GM21526 (cell line): ENCODE measurements at regions not wholly inside any gene's neighbourhood (a gene's known extent, or its start where the extent isn't known, plus 50 kb on each side); places are given as distances from the start of the nearest gene placed in this dataset.
"Not testable (repeated sequence)": the region's sequence is repeated elsewhere in the genome, so short reads cannot be mapped to it uniquely, and the experiment has no call there.

Experiments
- ATAC-seq: cut with Tn5 transposase; IDR thresholded peaks from one replicate; pipeline ENCODE4 v1.9.1; 2021; ENCODE audit warnings: moderate library complexity; ENCODE audit not compliant: unreplicated experiment, low FRiP score

DNA sequence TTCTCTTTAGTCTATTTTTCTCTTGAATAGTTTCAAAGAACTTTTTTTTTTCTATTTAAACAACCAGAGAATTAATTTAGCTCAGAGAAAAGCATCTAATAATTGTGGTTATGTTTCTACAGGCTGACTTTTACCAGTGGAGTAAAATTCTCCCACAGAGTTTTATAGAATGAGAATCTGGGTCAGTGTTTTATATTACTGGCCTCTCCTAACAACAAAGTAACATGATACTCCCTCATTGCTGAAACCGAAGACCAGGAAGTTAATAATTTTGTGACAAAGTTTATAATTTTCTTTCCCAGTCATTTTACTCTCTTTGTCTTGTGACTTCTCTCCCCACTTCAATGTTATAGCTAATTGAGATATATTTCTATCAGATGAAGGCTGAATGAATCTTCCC is 946.9 kb downstream of the EPHA3 start:
- no peak for ATAC-seq

DNA sequence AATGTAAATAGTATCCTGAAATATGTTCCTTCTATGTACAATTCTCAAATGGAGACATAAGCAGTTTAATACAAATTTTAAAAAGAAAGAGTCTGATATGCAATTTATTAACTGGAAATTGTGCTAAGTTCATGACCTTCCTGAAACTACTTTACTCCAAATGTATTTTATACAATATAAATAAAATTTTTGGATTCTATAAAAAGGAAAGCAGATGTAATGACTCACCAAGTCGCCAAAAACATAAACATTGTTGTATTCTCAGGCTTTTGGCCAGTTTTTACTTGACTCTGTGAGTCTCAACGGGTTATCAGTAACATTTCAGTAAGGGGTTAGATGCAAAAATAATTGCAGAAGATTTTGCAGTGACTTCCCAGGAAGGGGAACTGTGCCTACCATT is 948.2 kb downstream of the EPHA3 start:
- ATAC-seq = no peak

DNA sequence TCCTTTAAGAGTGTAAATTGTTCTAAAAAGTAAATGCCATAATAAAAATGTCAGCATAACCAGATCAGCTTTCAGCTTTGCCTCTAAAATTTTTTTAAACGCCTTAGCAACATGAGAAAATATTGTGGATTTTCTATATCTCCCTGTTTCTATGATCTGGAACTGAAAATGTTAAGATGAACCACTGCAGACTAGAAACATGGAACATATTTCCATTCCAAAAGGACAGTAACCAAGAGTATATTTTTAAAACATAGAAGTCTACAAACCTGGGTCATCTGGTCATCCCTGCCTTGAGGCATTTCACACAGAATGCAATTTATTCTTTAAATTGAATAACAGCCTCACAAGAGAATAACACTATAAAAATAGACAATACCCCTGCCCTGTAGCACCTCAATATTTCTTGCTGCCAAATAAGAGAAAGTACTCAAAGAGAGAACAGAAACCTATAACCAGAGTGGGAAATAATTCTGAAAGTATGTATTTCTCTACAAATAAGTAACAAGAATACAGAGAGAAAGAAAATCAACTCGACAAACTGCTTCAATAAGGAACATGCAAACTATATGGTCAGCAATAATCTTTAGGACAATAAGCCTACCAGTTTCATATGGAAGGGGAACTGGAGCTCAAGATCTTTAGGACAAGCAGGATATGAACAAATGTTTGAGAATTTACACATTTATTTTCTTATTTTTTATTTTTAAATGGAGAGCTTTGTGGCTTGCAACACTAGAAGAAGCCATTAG is 949.0 kb downstream of the EPHA3 start:
- ATAC-seq = no peak

DNA sequence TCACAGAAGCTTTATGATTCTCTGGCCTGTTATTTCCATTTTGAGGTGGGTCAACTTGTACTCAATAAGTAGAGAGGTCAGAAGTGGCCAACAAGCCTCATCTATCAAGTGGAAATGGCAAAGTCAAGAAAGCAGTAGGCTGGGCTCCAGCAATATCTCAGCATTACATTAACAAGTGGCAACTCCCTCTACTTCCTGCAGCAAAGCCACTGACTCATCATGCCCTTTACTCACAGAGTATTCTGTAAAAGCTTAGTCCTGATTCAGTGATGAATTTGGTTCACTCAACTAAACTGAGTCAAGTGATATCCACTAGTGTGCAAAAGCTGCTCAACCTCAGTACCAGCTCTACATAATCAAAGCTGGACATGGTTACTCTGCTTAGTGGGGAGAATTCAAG is 954.6 kb downstream of the EPHA3 start:
- ATAC-seq = no peak

DNA sequence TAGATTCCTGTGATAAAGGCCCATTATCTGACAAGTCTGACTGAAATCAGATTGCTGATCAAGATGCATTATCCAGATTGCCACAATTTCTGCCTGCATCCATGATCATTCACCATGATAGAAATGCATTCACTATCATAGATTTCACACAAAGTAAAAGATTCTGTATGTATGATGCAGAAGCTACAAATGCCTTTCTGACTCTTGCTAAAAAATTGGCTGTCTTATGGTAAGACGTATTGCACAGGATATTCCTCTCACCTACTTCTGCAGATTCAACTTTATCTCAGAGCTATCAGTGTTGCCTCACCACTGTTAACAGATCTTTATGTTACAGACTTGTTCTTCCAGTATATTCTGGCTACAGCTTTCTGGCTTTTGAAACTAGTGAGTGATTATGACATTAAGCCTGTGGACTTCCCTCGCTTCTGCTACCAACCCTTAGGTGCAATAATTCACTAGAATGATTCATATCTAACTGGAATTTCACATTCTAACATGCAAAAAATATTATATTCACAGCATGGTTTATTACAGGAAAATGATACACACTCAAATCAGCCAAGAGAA is 955.3 kb downstream of the EPHA3 start:
- ATAC-seq = no peak

DNA sequence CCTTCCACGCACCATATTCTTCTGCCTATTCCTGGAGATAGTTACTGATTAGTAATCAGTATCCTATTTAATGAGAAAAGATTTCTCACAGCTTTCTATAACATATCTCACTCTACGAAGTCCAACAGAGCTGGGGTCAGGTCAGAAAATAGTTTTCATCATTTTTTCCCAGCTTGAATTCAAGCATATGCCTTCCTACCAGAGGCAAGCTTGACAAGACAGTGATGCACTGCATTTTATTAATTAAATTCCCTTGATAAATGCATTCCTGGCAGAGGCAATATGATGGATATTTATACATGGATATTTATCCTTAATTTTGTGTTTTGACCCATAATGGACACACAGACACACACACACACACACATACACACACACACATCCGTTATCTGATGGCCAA is 961.4 kb downstream of the EPHA3 start:
- ATAC-seq = no peak

DNA sequence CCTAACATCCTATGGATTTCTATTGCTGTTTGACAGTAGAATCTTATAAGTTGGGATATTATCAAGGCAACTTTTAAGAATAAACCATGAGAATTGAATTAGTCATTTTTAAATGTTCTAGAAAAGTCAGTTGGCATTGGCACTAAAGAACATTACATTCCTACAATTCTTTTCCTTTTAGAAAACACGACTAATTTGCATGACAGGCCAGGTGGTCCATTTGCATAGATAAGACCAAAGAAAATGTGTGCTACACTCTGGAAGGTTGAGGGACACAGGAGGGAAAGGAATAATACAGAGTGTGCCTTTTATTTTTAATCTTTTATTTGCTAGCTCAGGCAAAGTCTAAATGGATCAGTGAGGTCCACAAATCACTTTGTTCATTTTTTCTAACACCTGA is 962.3 kb downstream of the EPHA3 start:
- no peak for ATAC-seq

DNA sequence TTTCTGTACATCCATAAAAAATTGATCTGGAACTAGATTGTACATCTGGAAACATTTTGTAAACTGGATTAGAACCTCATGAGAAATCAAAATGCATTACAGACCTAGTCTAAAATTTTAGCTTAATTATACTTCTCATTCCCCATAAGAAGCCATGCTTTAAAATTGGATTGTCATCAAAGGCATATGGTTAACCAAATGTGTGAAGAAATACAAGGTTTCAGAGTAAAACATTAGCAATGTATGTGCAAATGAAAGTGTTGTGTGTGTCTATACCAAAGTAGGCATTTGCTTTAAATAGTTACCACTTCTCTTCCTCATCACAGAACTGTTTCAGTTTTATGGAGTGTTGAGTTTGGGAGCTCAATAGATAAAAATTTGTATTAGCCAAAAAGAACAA is 968.7 kb downstream of the EPHA3 start:
- ATAC-seq = no peak

DNA sequence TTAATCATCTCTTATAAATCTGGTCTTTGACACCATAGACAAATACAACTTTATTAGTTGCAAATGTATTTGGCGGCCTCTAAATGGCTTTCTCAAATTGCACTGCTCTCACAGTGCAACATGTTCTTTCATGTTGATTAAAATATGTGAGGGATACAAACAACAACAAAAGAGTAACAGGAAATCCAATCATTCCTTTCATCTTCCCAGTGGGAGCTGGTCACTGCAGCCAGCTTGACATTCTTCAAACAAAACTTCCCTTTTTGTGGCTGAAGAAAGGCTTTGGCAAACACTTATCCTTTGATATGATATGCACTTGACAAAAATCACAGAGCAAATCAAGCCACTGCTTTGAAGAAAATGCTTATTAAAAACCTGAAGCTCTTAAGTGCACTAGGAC is 973.6 kb downstream of the EPHA3 start:
- ATAC-seq = no peak

DNA sequence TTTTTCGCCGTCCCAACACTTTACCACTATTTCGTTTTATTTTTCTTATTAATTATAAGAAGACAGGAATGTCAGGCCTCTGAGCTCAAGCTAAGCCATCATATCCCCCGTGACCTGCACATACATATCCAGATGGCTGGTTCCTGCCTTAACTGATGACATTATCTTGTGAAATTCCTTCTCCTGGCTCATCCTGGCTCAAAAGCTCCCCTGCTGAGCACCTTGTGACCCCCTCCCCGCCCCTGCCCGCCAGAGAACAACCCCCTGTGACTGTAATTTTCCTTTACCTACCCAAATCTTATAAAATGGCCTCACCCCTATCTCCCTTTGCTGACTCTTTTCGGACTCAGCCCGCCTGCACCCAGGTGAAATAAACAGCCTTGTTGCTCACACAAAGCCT is 978.9 kb downstream of the EPHA3 start:
- ATAC-seq = not testable (repeated sequence)

DNA sequence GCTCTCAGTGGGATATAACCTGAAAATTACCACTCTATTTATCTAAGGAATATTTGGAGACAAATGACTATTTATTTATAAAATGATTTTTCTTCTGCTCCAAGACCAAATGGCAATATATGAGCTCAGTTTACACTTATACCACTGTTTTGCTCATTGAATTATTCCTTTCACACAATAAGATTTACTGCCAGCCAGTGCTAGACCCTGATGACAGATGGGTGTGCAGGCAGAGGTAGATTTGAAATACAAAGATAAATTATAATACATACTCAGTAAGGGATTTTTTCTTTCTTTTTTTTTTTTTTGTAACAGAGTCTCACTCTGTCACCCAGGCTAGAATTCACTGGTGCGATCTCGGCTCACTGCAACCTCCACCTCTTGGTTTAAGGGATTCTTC is 980.3 kb downstream of the EPHA3 start:
- ATAC-seq = no peak

DNA sequence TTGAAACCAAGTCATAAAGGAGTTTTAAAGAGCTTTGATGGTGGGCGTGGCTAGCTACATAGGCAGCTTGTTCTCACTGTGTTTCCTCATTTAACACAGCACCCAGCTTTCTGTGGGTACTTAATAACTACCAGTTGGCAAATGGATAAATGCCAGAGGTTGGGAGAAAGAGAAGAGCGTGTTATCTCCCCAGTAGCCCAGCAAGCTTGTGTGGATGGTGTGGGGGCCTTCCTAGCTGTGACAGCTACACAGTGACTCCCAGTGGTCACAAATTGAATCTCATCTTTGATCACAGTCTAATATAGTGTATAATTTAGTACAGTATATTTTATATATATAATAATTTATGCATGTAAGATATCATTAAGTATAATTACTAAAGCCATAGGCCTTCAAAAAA is 984.1 kb downstream of the EPHA3 start:
- ATAC-seq = peak; percentile 68

DNA sequence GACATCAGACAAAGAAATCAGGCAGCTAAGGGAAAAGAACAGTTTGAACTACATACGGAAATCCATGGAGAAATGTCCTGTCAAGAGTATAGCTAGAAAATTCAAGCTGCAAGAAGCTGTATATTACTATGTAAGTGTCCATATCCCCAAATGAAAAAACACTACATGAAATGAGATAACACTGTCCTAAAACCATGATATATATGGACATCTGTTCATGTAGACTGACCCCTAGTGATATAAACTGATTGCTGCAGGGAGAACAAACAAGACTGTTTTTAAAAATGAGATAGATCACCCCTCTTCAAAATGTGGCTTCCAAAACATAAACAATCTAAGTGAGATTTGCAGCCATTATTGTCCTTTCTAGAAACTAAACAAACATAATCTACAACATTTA is 985.6 kb downstream of the EPHA3 start:
- no peak for ATAC-seq

DNA sequence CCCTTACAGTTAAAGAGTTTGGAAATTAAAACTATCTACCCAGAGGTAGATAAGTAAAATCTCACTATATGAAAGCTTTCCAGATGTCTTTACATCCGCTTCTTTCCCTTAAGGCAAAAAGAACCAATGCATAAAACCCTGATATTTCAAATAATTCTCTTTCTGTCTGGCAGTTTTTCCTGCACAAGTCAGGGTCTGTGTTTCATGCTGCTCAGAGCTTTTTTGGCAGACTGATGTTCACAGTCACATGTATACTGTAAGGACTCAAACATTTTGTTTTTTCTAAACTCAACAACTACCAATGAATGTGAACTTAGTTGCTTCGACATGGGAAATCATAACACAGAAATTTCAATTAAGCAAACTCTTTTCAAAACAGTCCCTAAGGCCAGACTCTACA is 988.4 kb downstream of the EPHA3 start:
- ATAC-seq = no peak

DNA sequence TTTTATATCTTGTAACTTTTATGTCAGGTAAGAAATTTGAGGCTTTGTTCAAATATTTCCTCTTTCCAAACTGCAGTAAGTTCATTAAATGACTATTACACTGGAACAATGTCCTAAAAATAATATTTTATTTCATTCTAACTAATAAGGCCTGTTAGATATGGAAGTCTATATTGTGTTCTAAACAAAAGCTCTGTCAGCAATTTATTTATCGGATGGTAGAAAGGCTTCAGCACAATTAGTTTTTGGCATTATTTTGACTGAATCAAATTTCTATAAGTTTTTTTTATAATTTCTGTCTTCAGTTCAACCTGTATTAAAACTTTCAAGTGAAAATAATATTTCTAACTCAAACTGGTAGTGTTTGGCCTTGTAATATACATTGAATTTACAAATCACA is 992.1 kb downstream of the EPHA3 start:
- no peak for ATAC-seq

DNA sequence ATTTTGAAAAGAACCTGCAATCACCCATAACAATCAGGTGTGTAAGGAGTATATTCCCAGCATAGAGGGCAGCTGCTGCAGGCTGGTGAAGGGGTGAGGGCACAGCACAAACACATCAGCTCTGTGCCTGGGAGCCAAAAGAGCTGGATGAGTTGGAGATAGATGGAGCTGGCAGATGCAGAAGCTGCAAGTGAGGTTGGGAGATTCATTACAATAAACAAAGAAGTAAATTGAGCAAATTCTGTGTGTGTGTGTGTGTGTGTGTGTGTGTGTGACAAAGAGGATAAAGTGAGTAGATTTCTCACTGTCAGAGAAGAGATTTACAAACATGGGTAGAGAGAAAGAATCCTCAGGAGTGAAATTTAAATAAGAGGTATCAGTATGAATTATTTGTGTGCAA is 994.7 kb downstream of the EPHA3 start:
- no peak for ATAC-seq

DNA sequence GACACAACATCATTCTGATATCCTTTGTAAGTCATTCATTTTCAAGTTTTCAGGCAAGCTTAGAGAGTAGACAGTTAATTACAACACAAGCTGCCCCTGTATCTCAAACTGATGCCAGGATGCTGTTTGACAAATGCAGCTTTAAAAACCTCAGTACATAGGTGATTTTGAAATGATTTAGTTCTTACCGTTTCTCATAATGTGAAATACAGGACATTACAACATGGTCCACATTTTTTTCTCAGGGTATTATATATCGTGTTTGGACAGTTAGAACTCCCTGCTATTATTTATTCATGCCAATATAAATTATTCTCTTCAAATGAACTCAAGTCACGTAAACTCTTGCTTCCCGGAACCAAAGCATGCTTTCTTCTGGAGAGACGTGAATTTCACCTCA is 1013.9 kb downstream of the EPHA3 start:
- no peak for ATAC-seq

DNA sequence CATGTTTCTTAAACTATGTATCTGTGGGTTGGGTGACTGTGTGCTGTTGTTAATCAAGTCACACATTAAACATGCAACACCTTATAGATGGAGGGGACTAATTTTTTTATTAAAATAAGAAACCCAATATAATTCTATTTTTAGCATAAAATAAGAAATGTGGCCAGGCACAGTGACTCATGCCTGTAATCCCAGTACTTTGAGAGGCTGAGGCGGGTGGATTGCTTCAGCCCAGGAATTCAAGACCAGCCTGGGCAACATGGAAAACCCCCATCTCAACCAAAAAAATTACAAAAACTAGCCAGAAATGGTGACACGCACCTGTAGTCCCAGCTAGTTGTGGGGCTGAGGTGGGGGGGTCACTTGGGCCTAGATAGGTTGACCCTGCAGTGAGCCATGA is 1021.0 kb downstream of the EPHA3 start:
- no peak for ATAC-seq

DNA sequence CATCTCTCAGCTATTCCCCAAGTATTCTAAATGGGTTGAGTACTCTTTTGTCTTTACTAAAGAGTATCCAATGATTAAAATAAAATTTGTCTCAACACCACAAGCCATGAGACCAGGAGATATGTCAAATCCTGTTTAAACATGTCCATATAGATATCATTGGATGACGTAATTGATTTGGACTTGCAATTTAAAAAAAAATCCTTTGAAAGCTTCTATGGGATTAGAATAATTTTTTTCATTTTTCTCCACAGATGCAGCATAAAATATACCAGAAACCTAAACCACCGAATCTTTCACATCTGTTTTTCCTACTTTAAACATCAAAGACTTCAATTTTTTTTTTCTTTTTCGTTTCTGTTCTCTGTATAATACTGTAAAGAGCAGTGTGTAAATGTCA is 1022.3 kb downstream of the EPHA3 start:
- ATAC-seq = no peak

DNA sequence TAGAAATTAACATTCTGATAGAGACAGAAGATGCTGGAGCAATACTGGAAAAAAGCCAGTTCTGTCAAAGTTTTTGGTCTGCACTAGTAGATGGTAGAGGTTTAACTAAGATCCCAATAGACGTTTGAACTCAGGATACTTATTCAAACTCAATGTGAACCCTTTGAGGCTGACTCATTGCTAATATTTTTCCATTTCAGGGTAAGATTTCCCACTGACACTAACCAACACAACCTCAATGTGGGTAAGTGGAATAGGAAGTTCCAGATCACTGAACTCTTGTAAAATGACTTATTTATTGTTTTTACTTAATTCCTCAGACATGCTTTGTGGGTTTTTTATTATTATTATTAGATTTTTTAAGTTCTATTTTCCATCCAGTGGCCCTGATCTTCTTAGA is 1024.8 kb downstream of the EPHA3 start:
- ATAC-seq = no peak

DNA sequence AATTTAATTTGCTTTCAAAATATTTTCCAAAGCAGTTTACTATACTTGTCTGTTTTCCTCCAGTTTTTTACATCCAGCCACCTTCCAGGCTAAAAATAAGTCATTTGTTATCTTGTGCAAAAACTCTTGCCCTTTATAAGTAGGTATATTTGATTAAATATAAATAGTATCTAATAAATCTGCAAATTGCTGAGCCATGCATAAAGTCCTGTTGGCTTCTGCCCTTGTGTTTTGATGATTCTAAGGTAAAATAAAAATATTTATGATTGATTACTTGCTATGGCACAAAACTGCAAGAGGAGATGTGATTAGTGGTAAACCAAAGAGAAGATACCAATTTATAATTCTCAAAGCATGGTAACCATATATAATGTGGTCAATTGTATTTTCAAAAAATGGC is 1026.7 kb downstream of the EPHA3 start:
- no peak for ATAC-seq

DNA sequence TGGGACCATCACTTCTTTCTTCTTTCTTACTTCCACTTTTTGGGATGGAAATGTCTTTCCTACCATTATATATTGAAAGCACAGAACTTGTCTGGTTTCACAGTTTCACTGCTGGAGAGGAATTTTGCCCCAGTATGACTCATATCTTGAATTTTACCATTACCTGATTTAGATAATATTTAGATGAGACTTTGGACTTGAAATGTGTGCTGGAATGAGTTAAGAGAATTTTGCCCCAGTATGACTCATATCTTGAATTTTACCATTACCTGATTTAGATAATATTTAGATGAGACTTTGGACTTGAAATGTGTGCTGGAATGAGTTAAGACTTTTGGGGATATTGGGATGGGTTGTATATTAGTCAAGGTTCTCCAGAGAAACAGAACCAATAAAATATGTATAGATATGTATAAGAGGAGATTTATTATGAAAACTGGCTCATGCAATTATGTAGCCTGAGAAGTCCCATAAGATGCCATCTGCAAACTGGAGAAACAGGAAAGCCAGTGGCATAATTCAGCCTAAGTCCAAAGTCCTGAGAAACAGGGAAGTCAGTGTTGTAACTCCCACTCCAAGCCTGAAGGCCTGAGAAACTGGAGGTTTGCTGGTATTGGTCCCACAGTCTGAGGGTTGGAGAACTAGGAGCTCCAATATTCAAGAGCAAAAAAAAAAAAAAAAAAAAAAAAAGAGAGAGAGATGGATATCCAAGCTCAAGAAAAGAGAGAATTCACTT is 1029.2 kb downstream of the EPHA3 start:
- no peak for ATAC-seq
